H9 (cell line): ENCODE measurements at regions not wholly inside any gene's neighbourhood (a gene's known extent, or its start where the extent isn't known, plus 50 kb on each side); places are given as distances from the start of the nearest gene placed in this dataset.

Source experiments
- DNase-seq: peaks from one replicate; pipeline ENCODE4 v3.0.0-alpha.2; 2017
- H2AFZ ChIP-seq: one replicate; pipeline ENCODE4 v1.6.1; 2013; ENCODE audit warnings: mild to moderate bottlenecking, low read length, control low read depth, moderate library complexity
- H2AK5ac ChIP-seq: 2 replicates; pipeline ENCODE4 v1.6.1; 2013; ENCODE audit warnings: low read length, control low read depth, mixed read lengths; ENCODE audit not compliant: insufficient read length
- H2BK120ac ChIP-seq: one replicate; pipeline ENCODE4 v1.6.1; 2013; ENCODE audit warnings: low read depth, mild to moderate bottlenecking, low read length, control low read depth, inconsistent platforms; ENCODE audit not compliant: poor library complexity, severe bottlenecking
- H2BK12ac ChIP-seq: 2 replicates; pipeline ENCODE4 v1.6.1; 2013; ENCODE audit warnings: low read length, control low read depth, mixed read lengths, low read depth; ENCODE audit not compliant: insufficient read length
- H2BK15ac ChIP-seq: 2 replicates; pipeline ENCODE4 v1.6.1; 2013; ENCODE audit warnings: low read depth, low read length, control low read depth
- H2BK20ac ChIP-seq: one replicate; pipeline ENCODE4 v1.6.1; 2013; ENCODE audit warnings: low read depth, mild to moderate bottlenecking, low read length, control low read depth, inconsistent platforms; ENCODE audit not compliant: poor library complexity, severe bottlenecking
- H2BK5ac ChIP-seq: 2 replicates; pipeline ENCODE4 v1.6.1; 2013; ENCODE audit warnings: low read length, control low read depth, mixed read lengths; ENCODE audit not compliant: insufficient read length
- H3K14ac ChIP-seq: 2 replicates; pipeline ENCODE4 v1.6.1; 2013; ENCODE audit warnings: low read length, control low read depth; ENCODE audit not compliant: insufficient read depth
- H3K18ac ChIP-seq: 2 replicates; pipeline ENCODE4 v1.6.1; 2013; ENCODE audit warnings: low read depth, mild to moderate bottlenecking, mixed read lengths, low read length, control low read depth; ENCODE audit not compliant: insufficient read length
- H3K23ac ChIP-seq: 2 replicates; pipeline ENCODE4 v1.6.1; 2013; ENCODE audit warnings: low read length, control low read depth, mixed read lengths, low read depth; ENCODE audit not compliant: insufficient read length
- H3K23me2 ChIP-seq: 2 replicates; pipeline ENCODE4 v1.6.1; 2013; ENCODE audit warnings: low read depth, mild to moderate bottlenecking, mixed read lengths, low read length, control low read depth; ENCODE audit not compliant: insufficient read length, poor library complexity, severe bottlenecking
- H3K27ac ChIP-seq: 2 replicates; pipeline ENCODE4 v1.5.1; 2013; ENCODE audit warnings: low read length, control low read depth, mixed read lengths, low read depth; ENCODE audit not compliant: insufficient read length
- H3K27me3 ChIP-seq: 2 replicates; pipeline ENCODE4 v1.6.1; 2013; ENCODE audit warnings: low read length, control low read depth, inconsistent platforms; ENCODE audit not compliant: insufficient read depth
- H3K4ac ChIP-seq: 2 replicates; pipeline ENCODE4 v1.6.1; 2013; ENCODE audit warnings: low read depth, mild to moderate bottlenecking, control low read depth, inconsistent platforms, low read length, moderate library complexity
- H3K4me1 ChIP-seq: 2 replicates; pipeline ENCODE4 v1.6.1; 2013; ENCODE audit warnings: low read length, control low read depth, inconsistent platforms; ENCODE audit not compliant: insufficient read depth
- H3K4me2 ChIP-seq: 2 replicates; pipeline ENCODE4 v1.6.1; 2013; ENCODE audit warnings: low read length, control low read depth, mixed read lengths; ENCODE audit not compliant: insufficient read length, insufficient read depth
- H3K56ac ChIP-seq: 2 replicates; pipeline ENCODE4 v1.6.1; 2013; ENCODE audit warnings: low read depth, mild to moderate bottlenecking, mixed read lengths, low read length, control low read depth; ENCODE audit not compliant: insufficient read length
- H3K79me1 ChIP-seq: 2 replicates; pipeline ENCODE4 v1.6.1; 2013; ENCODE audit warnings: low read depth, mild to moderate bottlenecking, moderate library complexity, low read length, control low read depth, inconsistent platforms; ENCODE audit not compliant: insufficient read depth, poor library complexity, severe bottlenecking
- H3K79me2 ChIP-seq: 2 replicates; pipeline ENCODE4 v1.6.1; 2013; ENCODE audit warnings: low read length, control low read depth, inconsistent platforms; ENCODE audit not compliant: insufficient read depth
- H3K9ac ChIP-seq: 2 replicates; pipeline ENCODE4 v1.6.1; 2013; ENCODE audit warnings: low read length, control low read depth, mixed read lengths; ENCODE audit not compliant: insufficient read length; ENCODE audit errors: extremely low read depth
- H3K9me3 ChIP-seq: one replicate; pipeline ENCODE4 v1.6.1; 2013; ENCODE audit warnings: low read depth, low read length, inconsistent platforms; ENCODE audit not compliant: control insufficient read depth
- H3T11ph ChIP-seq: one replicate; pipeline ENCODE4 v1.6.1; 2013; ENCODE audit warnings: mild to moderate bottlenecking, low read length, control low read depth, inconsistent platforms
- H4K20me1 ChIP-seq: one replicate; pipeline ENCODE4 v1.6.1; 2013; ENCODE audit not compliant: control insufficient read depth, insufficient read length, insufficient read depth
- H4K5ac ChIP-seq: 2 replicates; pipeline ENCODE4 v1.6.1; 2013; ENCODE audit warnings: low read depth, mild to moderate bottlenecking, mixed read lengths, low read length, control low read depth; ENCODE audit not compliant: insufficient read length
- H4K8ac ChIP-seq: replicated peaks from 2 replicates; pipeline ENCODE4 v1.6.1; 2013; ENCODE audit warnings: low read length, control low read depth, mixed read lengths, low read depth; ENCODE audit not compliant: insufficient read length
- H4K91ac ChIP-seq: 2 replicates; pipeline ENCODE4 v1.6.1; 2013; ENCODE audit warnings: low read depth, mild to moderate bottlenecking, moderate library complexity, mixed read lengths, low read length, control low read depth; ENCODE audit not compliant: insufficient read length
- H3K27ac Mint-ChIP-seq, 3 experiments: 2 replicates in 2 of 3; 3 replicates in 1 of 3; pipeline ENCODE4 v1.8.0; 2020 to 2021; ENCODE audit warnings: mixed read lengths in 3 of 3, mild to moderate bottlenecking in 1 of 3, moderate library complexity in 1 of 3
- H3K27me3 Mint-ChIP-seq: 2 replicates; pipeline ENCODE4 v1.8.0; 2021; ENCODE audit warnings: low read depth, mild to moderate bottlenecking, moderate library complexity, mixed read lengths
- H3K36me3 Mint-ChIP-seq, 3 experiments: 2 replicates in 2 of 3; 3 replicates in 1 of 3; pipeline ENCODE4 v1.8.0; 2020 to 2021; ENCODE audit warnings: low read depth in 3 of 3, mixed read lengths in 3 of 3; ENCODE audit not compliant: insufficient read depth in 1 of 3
- H3K4me1 Mint-ChIP-seq, 2 experiments: 2 replicates each; pipeline ENCODE4 v1.8.0; 2020; ENCODE audit warnings: mixed read lengths in 2 of 2
- H3K4me3 Mint-ChIP-seq, 2 experiments: 2 replicates in 1 of 2; 3 replicates in 1 of 2; pipeline ENCODE4 v1.8.0; 2020 to 2021; ENCODE audit warnings: mild to moderate bottlenecking in 2 of 2, mixed read lengths in 2 of 2, moderate library complexity in 1 of 2
- H3K9me3 Mint-ChIP-seq, 2 experiments: 2 replicates in 1 of 2; 3 replicates in 1 of 2; pipeline ENCODE4 v1.8.0; 2020; ENCODE audit warnings: mild to moderate bottlenecking in 2 of 2, mixed read lengths in 2 of 2, moderate library complexity in 1 of 2
- WGBS: extraction: QIAGEN DNeasy Blood & Tissue Kit; methylation state at CpG from one replicate; pipeline ENCODE4 v1.1.7; 2013; ENCODE audit warnings: missing lambda C conversion rate, low lambda C conversion rate, mixed read lengths; ENCODE audit not compliant: insufficient read length; ENCODE audit errors: extremely low coverage; 5-methylcytosine and 5-hydroxymethylcytosine counted together
- TF ChIP-seq, protein P1 (sequence below): fragments of 200-600 bp; sonication (generic); conservative IDR thresholded peaks from 3 replicates; pipeline ENCODE4 v1.8.0; 2021; ENCODE audit warnings: antibody characterized with exemption, mild to moderate bottlenecking

DNA sequence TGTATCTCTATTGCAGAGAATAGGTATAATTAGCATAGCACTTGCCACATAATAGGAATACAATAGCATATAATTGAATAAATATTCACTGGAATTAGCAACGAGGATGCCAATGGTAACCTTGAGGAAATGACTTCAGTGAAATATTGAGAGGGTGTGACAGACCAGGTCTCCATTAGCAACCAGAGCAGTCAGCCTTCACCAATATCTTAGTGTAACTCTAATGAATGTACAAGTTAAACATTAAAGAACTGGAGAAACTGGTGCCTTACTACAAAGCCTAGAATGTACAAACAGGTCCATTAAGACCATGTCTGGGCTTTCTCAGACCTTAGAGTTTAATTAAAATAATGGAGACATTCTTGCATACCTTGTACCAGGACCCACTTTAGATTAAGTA, 143.0 kb downstream of the MAGEB17 start:
- WGBS, result no CpG with 5 or more reads among the region's 1 CpG
- no peaks in the 10 kb centered on the region for H3K27me3 ChIP-seq
- no peak overlapping the region for H2BK20ac ChIP-seq
- no peak for DNase-seq
- H2BK15ac ChIP-seq, result no peak overlapping the region
- H3K14ac ChIP-seq, result no peak overlapping the region
- no peaks in the 10 kb centered on the region for H3K27me3 Mint-ChIP-seq
- H2AFZ ChIP-seq, result no peak overlapping the region
- H3K4me3 Mint-ChIP-seq, result no peak overlapping the region
- no peaks in the 10 kb centered on the region for H3K79me2 ChIP-seq
- H4K8ac ChIP-seq, result no peak overlapping the region
- no peak overlapping the region for H3K18ac ChIP-seq
- no peaks in the 10 kb centered on the region for H3K9me3 ChIP-seq
- no peak overlapping the region for H2BK12ac ChIP-seq
- H2AK5ac ChIP-seq, result no peak overlapping the region
- H3K36me3 Mint-ChIP-seq, result peaks cover 0 to 3% (median 0%) of the 10 kb centered on the region in 3 experiments; a peak in 1 of 7 replicates
- H3T11ph ChIP-seq, result no peak overlapping the region
- no peak overlapping the region for H2BK5ac ChIP-seq
- no peak overlapping the region for H3K9ac ChIP-seq
- H4K91ac ChIP-seq, result no peak overlapping the region
- H3K4me1 Mint-ChIP-seq, result peaks cover 31 to 39% of the 10 kb centered on the region in 2 experiments
- H3K27ac Mint-ChIP-seq, result no peak overlapping the region
- H3K4me2 ChIP-seq, result no peak overlapping the region
- no peak overlapping the region for H3K23ac ChIP-seq
- H2BK120ac ChIP-seq, result no peak overlapping the region
- peaks cover 13% of the 10 kb centered on the region for H3K4me1 ChIP-seq
- no peaks in the 10 kb centered on the region for H4K20me1 ChIP-seq
- no peak overlapping the region for H4K5ac ChIP-seq
- H3K23me2 ChIP-seq, result no peaks in the 10 kb centered on the region
- H3K9me3 Mint-ChIP-seq, result no peaks in the 10 kb centered on the region
- TF ChIP-seq, protein P1, sequence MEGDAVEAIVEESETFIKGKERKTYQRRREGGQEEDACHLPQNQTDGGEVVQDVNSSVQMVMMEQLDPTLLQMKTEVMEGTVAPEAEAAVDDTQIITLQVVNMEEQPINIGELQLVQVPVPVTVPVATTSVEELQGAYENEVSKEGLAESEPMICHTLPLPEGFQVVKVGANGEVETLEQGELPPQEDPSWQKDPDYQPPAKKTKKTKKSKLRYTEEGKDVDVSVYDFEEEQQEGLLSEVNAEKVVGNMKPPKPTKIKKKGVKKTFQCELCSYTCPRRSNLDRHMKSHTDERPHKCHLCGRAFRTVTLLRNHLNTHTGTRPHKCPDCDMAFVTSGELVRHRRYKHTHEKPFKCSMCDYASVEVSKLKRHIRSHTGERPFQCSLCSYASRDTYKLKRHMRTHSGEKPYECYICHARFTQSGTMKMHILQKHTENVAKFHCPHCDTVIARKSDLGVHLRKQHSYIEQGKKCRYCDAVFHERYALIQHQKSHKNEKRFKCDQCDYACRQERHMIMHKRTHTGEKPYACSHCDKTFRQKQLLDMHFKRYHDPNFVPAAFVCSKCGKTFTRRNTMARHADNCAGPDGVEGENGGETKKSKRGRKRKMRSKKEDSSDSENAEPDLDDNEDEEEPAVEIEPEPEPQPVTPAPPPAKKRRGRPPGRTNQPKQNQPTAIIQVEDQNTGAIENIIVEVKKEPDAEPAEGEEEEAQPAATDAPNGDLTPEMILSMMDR, result no peak
- no peak overlapping the region for H3K56ac ChIP-seq
- no peaks in the 10 kb centered on the region for H3K79me1 ChIP-seq
- no peak overlapping the region for H3K4ac ChIP-seq
- H3K27ac ChIP-seq, result no peak overlapping the region
